ENCODE measurements at regions not wholly inside any gene's neighbourhood (a gene's known extent, or its start where the extent isn't known, plus 50 kb on each side); places are given as distances from the start of the nearest gene placed in this dataset.

DNA sequence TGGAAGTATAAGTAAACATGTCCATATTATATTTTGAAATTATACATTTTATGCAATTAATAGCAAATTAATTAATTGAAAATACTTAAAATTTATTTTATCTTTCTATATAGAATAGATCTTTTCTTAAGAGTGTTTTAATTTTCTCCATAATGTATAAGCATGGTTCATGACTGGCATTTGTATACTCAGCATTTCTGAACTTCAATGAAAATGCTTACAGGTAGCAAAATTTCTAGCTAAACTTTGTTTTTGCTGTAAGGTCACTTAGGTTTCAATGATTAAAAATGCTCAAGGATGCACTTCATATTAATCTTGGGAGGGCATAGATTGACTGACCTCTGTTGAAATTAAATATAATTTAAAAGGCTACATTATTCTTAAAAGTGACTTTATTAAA, 1108.1 kb downstream of the BRINP3 start:
- Histone ChIP-seq H3K36me3 (ENCODE audit: control insufficient read depth in 4 of 4, insufficient read depth in 3 of 4, low read depth in 1 of 4, low read length in 3 of 4) (no peaks in the 10 kb centered on the region), H3K27ac (ENCODE audit: low read depth in 1 of 2, low read length in 2 of 2) (no peak overlapping the region), H3K9ac (ENCODE audit: low read depth in 1 of 2, low read length in 2 of 2) (no peak overlapping the region), H3K27me3 (ENCODE audit: control insufficient read depth in 4 of 4, insufficient read depth in 4 of 4, low read length in 3 of 4) (no peaks in the 10 kb centered on the region), H3K9me3 (ENCODE audit: control insufficient read depth in 4 of 4, low read length in 3 of 4) (no peaks in the 10 kb centered on the region), H3K4me3 (ENCODE audit: low read depth in 1 of 3, low read length in 3 of 3) (no peak overlapping the region), H3K4me1 (ENCODE audit: control insufficient read depth in 4 of 4, insufficient read depth in 4 of 4, low read length in 3 of 4) (no peaks in the 10 kb centered on the region)
- no peak for TF ChIP-seq CTCF (IDR thresholded peaks at IDR 0.05; ENCODE audit: low read depth, low read length, missing input control)
- TF ChIP-seq, protein P1, sequence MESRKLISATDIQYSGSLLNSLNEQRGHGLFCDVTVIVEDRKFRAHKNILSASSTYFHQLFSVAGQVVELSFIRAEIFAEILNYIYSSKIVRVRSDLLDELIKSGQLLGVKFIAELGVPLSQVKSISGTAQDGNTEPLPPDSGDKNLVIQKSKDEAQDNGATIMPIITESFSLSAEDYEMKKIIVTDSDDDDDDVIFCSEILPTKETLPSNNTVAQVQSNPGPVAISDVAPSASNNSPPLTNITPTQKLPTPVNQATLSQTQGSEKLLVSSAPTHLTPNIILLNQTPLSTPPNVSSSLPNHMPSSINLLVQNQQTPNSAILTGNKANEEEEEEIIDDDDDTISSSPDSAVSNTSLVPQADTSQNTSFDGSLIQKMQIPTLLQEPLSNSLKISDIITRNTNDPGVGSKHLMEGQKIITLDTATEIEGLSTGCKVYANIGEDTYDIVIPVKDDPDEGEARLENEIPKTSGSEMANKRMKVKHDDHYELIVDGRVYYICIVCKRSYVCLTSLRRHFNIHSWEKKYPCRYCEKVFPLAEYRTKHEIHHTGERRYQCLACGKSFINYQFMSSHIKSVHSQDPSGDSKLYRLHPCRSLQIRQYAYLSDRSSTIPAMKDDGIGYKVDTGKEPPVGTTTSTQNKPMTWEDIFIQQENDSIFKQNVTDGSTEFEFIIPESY (IDR thresholded peaks at IDR 0.05) = no peak
- TF ChIP-seq FOXA2 (IDR thresholded peaks at IDR 0.05) = no peak
- no peak for TF ChIP-seq YY1 (IDR thresholded peaks at IDR 0.05)
- no peak for TF ChIP-seq HNF4G (IDR thresholded peaks at IDR 0.05)
- no peak for TF ChIP-seq GABPA (IDR thresholded peaks at IDR 0.05 in 1 of 2, conservative IDR thresholded peaks at IDR 0.05 in 1 of 2)
- TF ChIP-seq TAF1 (conservative IDR thresholded peaks at IDR 0.05) = no peak
- TF ChIP-seq, protein P2, sequence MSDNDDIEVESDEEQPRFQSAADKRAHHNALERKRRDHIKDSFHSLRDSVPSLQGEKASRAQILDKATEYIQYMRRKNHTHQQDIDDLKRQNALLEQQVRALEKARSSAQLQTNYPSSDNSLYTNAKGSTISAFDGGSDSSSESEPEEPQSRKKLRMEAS (IDR thresholded peaks at IDR 0.05) = no peak
- DNase-seq (ENCODE audit: low spot score) = no peak

DNA sequence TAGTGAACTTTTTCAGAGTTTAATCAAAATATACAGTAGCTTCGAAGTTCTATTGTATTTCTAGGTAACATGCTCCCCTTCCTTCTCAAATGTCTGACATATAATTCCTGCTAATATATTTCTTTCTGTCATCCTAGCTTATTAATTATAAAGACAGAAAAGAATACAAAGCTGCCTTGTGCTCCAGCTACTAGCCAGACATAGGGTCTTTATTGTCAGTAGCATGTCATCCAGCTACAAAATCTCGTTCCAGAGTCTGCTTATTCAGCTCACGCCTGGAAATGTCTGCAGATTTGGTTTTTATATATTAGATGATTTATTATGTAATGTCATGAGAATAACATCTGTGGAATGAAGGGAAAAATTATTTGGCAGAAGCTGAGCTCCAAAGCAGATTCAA, 1102.8 kb downstream of the BRINP3 start:
- H3K4me1 ChIP-seq (ENCODE audit: control insufficient read depth in 4 of 4, insufficient read depth in 4 of 4, low read length in 3 of 4) = no peaks in the 10 kb centered on the region
- H3K9me3 ChIP-seq (ENCODE audit: control insufficient read depth in 4 of 4, low read length in 3 of 4) = no peaks in the 10 kb centered on the region
- TF ChIP-seq HNF4A (conservative IDR thresholded peaks at IDR 0.05) (no peak), FOXA2 (IDR thresholded peaks at IDR 0.05) (no peak), YY1 (IDR thresholded peaks at IDR 0.05) (no peak), EGR1 (IDR thresholded peaks at IDR 0.05; ENCODE audit: low read depth in 2 of 2) (no peak), RAD21 (IDR thresholded peaks at IDR 0.05) (no peak), FOXA1 (IDR thresholded peaks at IDR 0.05) (no peak), TAF1 (conservative IDR thresholded peaks at IDR 0.05) (no peak), GABPA (IDR thresholded peaks at IDR 0.05 in 1 of 2, conservative IDR thresholded peaks at IDR 0.05 in 1 of 2) (no peak), ATF3 (IDR thresholded peaks at IDR 0.05) (no peak), CTCF (IDR thresholded peaks at IDR 0.05; ENCODE audit: low read depth, low read length, missing input control) (no peak), NR2F2 (IDR thresholded peaks at IDR 0.05) (no peak), REST (IDR thresholded peaks at IDR 0.05) (no peak), HNF4G (IDR thresholded peaks at IDR 0.05) (no peak), RXRA (IDR thresholded peaks at IDR 0.05) (no peak), JUND (IDR thresholded peaks at IDR 0.05) (no peak)
- TF ChIP-seq, protein P2 (IDR thresholded peaks at IDR 0.05) = no peak
- TF ChIP-seq, protein P1 (IDR thresholded peaks at IDR 0.05) = no peak
- H3K9ac ChIP-seq (ENCODE audit: low read depth in 1 of 2, low read length in 2 of 2) = no peak overlapping the region
- H3K27ac ChIP-seq (ENCODE audit: low read depth in 1 of 2, low read length in 2 of 2) = no peak overlapping the region
- 75% methylated on average over 3 of the region's 3 CpGs for WGBS
- H3K4me3 ChIP-seq (ENCODE audit: low read depth in 1 of 3, low read length in 3 of 3) = no peak overlapping the region
- no peaks in the 10 kb centered on the region for H3K36me3 ChIP-seq (ENCODE audit: control insufficient read depth in 4 of 4, insufficient read depth in 3 of 4, low read depth in 1 of 4, low read length in 3 of 4)
- no peak for DNase-seq (ENCODE audit: low spot score)
- H3K27me3 ChIP-seq (ENCODE audit: control insufficient read depth in 4 of 4, insufficient read depth in 4 of 4, low read length in 3 of 4) = no peaks in the 10 kb centered on the region

Data from liver (tissue), 8 donors.